ENCODE measurements at regions not wholly inside any gene's neighbourhood (a gene's known extent, or its start where the extent isn't known, plus 50 kb on each side); places are given as distances from the start of the nearest gene placed in this dataset.

DNA sequence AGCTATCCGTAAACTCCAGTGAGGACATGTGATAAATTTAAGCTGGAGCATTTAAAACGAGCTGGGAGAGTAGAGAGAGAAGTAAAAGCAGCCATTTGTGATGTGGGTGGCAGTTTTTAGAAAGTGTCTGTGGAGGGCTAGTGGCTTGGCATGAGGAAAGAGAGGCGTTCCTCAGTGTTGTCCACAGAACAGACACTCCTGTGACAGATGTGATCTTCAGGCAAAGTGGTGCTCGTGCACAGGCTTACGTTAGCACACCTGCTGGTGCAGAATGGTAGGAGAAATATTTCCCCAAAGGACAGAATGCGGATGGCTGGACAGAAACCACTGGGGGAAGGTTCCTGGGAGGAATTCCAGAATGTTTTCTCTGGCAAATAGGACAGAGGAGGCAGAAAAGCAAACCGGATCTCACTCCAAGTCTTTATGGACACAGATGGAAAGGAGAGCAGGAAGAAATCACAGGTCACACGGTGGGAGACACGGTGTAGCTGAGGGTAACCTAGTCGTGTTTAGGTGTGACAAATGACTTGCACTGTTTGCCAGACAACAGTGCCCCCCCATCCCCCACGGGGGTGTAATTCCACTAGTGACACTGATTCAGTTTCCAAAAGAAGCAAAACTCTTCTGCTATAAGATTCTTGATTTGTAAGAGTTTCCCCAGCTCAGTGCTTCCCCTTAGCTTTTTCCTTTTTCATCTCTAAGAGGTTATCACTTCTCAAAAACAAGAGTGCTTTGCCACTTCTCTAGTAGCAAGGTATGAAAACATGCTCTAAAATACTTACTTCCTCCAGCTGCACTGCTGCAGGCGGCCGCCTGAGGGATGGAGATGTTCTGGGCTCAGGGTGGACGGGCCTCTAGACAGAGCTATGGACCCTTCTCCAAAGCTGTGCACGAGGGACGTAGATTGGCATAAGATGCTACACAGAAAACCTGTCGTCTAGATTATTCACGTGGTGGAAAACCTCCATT, 293.2 kb downstream of the QKI start:
- no peaks in the 10 kb centered on the region for H3K4me1 ChIP-seq (ENCODE audit: low read depth, poor library complexity, severe bottlenecking)
- TF ChIP-seq, protein P1, sequence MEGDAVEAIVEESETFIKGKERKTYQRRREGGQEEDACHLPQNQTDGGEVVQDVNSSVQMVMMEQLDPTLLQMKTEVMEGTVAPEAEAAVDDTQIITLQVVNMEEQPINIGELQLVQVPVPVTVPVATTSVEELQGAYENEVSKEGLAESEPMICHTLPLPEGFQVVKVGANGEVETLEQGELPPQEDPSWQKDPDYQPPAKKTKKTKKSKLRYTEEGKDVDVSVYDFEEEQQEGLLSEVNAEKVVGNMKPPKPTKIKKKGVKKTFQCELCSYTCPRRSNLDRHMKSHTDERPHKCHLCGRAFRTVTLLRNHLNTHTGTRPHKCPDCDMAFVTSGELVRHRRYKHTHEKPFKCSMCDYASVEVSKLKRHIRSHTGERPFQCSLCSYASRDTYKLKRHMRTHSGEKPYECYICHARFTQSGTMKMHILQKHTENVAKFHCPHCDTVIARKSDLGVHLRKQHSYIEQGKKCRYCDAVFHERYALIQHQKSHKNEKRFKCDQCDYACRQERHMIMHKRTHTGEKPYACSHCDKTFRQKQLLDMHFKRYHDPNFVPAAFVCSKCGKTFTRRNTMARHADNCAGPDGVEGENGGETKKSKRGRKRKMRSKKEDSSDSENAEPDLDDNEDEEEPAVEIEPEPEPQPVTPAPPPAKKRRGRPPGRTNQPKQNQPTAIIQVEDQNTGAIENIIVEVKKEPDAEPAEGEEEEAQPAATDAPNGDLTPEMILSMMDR (conservative IDR thresholded peaks at IDR 0.05; ENCODE audit: low read depth, low read length), result no peak
- no peak overlapping the region for H2AFZ ChIP-seq (ENCODE audit: low read depth)
- H3K79me2 ChIP-seq (ENCODE audit: insufficient read depth, low read depth), result no peaks in the 10 kb centered on the region
- no peaks in the 10 kb centered on the region for H3K27me3 ChIP-seq (ENCODE audit: insufficient read depth, low read depth)
- H3K9ac ChIP-seq, result no peak overlapping the region
- no peak overlapping the region for H3K4me2 ChIP-seq
- H3K4me3 ChIP-seq (IDR thresholded peaks at IDR 0.05; ENCODE audit: insufficient read depth, low read depth, low read length), result no peak overlapping the region
- H3K27ac ChIP-seq, result no peak overlapping the region
- H4K20me1 ChIP-seq (ENCODE audit: insufficient read depth), result no peaks in the 10 kb centered on the region
- H3K36me3 ChIP-seq (ENCODE audit: insufficient read depth), result no peaks in the 10 kb centered on the region

DNA sequence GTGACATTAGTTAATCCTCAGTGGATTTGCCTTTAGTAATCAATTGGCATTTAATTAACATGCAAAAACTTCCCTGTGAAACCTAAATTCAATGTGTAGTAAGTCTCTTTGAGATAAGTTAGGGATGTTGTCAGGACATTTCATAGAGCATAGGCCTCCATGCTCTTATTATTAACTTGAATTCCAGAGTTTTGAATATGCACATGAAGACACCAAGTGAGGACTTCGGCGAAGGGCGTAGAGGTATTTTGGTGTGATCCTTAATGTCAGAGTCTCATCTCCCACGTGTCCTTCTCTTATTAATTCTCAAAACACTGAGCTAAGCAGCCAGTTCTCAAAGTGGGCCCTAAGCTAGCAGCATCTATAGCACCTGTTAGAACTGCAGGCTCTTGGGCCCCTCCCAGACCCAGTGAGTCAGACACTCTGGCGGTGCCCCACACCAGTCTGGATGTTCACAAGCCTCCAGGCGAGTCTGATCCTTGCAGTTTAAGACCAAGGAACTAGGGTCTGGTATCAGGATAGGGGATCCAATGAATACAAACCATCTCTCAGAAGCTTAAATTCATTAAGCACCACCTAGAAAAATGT, 292.1 kb downstream of the QKI start:
- H2AFZ ChIP-seq (ENCODE audit: low read depth), result no peak overlapping the region
- TF ChIP-seq, protein P1 (conservative IDR thresholded peaks at IDR 0.05; ENCODE audit: low read depth, low read length), result no peak
- no peak overlapping the region for H3K27ac ChIP-seq
- H3K9ac ChIP-seq, result no peak overlapping the region
- no peaks in the 10 kb centered on the region for H3K27me3 ChIP-seq (ENCODE audit: insufficient read depth, low read depth)
- H3K4me3 ChIP-seq (IDR thresholded peaks at IDR 0.05; ENCODE audit: insufficient read depth, low read depth, low read length), result no peak overlapping the region
- no peak overlapping the region for H3K4me2 ChIP-seq
- no peaks in the 10 kb centered on the region for H3K36me3 ChIP-seq (ENCODE audit: insufficient read depth)
- H4K20me1 ChIP-seq (ENCODE audit: insufficient read depth), result no peaks in the 10 kb centered on the region
- no peaks in the 10 kb centered on the region for H3K79me2 ChIP-seq (ENCODE audit: insufficient read depth, low read depth)
- H3K4me1 ChIP-seq (ENCODE audit: low read depth, poor library complexity, severe bottlenecking), result no peaks in the 10 kb centered on the region

DNA sequence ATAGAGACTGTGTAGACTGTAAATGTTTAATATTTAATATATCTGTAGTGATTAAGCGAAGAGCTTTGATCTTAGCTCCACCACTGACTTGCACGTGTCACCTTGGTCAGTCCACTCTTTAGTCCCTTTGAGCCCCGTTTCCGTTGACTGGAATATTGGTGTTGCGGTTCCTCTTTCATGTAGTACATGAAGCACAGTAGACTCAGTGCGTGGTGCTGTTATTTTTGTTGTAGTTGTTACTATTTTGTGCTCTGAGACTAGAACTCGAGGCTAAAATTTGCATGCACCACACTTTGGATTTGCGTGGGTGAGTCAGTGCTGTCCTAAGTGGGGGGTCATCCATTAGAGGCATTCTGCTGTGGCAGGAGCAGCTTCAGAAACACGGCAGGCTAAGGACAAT, 291.4 kb downstream of the QKI start:
- TF ChIP-seq, protein P1 (conservative IDR thresholded peaks at IDR 0.05; ENCODE audit: low read depth, low read length), result no peak
- no peak overlapping the region for H3K4me2 ChIP-seq
- no peaks in the 10 kb centered on the region for H3K27me3 ChIP-seq (ENCODE audit: insufficient read depth, low read depth)
- no peak overlapping the region for H2AFZ ChIP-seq (ENCODE audit: low read depth)
- no peaks in the 10 kb centered on the region for H3K79me2 ChIP-seq (ENCODE audit: insufficient read depth, low read depth)
- no peak overlapping the region for H3K27ac ChIP-seq
- no peak overlapping the region for H3K9ac ChIP-seq
- H3K4me3 ChIP-seq (IDR thresholded peaks at IDR 0.05; ENCODE audit: insufficient read depth, low read depth, low read length), result no peak overlapping the region
- H3K4me1 ChIP-seq (ENCODE audit: low read depth, poor library complexity, severe bottlenecking), result no peaks in the 10 kb centered on the region
- no peaks in the 10 kb centered on the region for H3K36me3 ChIP-seq (ENCODE audit: insufficient read depth)
- H4K20me1 ChIP-seq (ENCODE audit: insufficient read depth), result no peaks in the 10 kb centered on the region

DNA sequence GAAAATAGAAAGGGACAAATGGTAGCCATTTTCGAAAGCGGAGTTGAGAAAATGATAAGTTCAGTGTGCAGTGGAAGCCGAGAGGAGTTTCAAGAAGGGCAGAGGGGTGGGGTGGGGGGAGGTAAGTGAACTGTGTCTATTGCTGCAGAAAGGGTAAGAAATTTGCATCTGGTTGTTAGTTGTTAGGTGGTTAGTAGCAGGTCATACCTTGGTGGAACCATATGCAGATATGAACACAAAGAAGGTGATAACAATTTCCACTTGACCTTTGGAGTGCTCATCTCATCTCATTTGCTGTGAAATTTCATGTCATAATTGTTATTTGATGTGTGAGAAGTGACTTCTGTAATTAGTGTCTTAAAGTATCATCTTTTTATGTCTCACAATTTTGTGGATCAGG, 288.2 kb downstream of the QKI start:
- no peak overlapping the region for H3K4me3 ChIP-seq (IDR thresholded peaks at IDR 0.05; ENCODE audit: insufficient read depth, low read depth, low read length)
- H3K36me3 ChIP-seq (ENCODE audit: insufficient read depth), result no peaks in the 10 kb centered on the region
- no peaks in the 10 kb centered on the region for H3K79me2 ChIP-seq (ENCODE audit: insufficient read depth, low read depth)
- no peak overlapping the region for H2AFZ ChIP-seq (ENCODE audit: low read depth)
- H3K4me2 ChIP-seq, result no peak overlapping the region
- no peak overlapping the region for H3K9ac ChIP-seq
- no peaks in the 10 kb centered on the region for H3K4me1 ChIP-seq (ENCODE audit: low read depth, poor library complexity, severe bottlenecking)
- TF ChIP-seq, protein P1 (conservative IDR thresholded peaks at IDR 0.05; ENCODE audit: low read depth, low read length), result no peak
- no peaks in the 10 kb centered on the region for H4K20me1 ChIP-seq (ENCODE audit: insufficient read depth)
- no peak overlapping the region for H3K27ac ChIP-seq
- H3K27me3 ChIP-seq (ENCODE audit: insufficient read depth, low read depth), result no peaks in the 10 kb centered on the region
